Tibial nerve (tissue), 3 donors: ENCODE measurements at regions not wholly inside any gene's neighbourhood (a gene's known extent, or its start where the extent isn't known, plus 50 kb on each side); places are given as distances from the start of the nearest gene placed in this dataset.

Source experiments
- EP300 ChIP-seq, 2 donors: sonication (generic); formaldehyde crosslinking; IDR thresholded peaks; one replicate each; pipeline ENCODE4 v1.6.1; 2017; ENCODE audit warnings: antibody characterized with exemption in 2 of 2, mild to moderate bottlenecking in 1 of 2
- POLR2A ChIP-seq, 2 donors: fragments of 450-650 bp; IDR thresholded peaks; one replicate each; pipeline ENCODE4 v1.6.1; 2017; ENCODE audit warnings: antibody characterized with exemption in 2 of 2, mild to moderate bottlenecking in 2 of 2, moderate library complexity in 2 of 2

DNA sequence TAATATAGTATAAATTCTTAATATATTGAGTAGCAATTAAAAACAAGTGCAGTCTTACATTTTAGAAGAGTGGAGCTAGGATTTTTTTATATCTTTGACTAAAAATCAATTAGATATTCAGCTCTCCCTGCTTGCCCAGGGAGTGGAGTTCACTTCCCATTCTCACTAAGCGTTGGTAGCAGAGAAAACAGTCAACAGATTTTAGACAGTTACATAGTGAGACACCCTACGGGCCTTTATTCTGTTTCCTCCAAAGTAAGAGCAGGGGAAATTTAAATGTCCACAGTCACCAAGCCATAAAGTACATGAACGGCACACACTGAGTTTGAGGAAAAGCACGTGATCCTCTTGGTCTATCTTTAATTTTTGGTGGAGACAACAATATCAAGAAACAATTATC, 131.6 kb upstream of the PLEKHG7 start:
- TF ChIP-seq EP300 (IDR thresholded peaks at IDR 0.05) (no peak), POLR2A (IDR thresholded peaks at IDR 0.05) (no peak)
